IMR-90 (cell line): ENCODE measurements at regions not wholly inside any gene's neighbourhood (a gene's known extent, or its start where the extent isn't known, plus 50 kb on each side); places are given as distances from the start of the nearest gene placed in this dataset.

Experiments used
- ATAC-seq: fragments of 200-7000 bp; cut with Tn5 transposase; 2 replicates; pipeline ENCODE4 v1.9.1; 2020; ENCODE audit warnings: low read depth, mild to moderate bottlenecking, moderate library complexity
- BruUV-seq: library from RNA; stranded (reverse); fragments of 400-500 nt; replicated peaks from 2 replicates; lab custom pipeline; 2021; lab: Mats Ljungman, UMichigan
- CTCF ChIA-PET: fragments of 300-600 bp; formaldehyde crosslinking; extraction: SDS; loops from one replicate; lab custom pipeline; 2021; ENCODE audit warnings: antibody characterized with exemption; lab: Yijun Ruan, JAX
- POLR2A ChIA-PET: fragments of 300-600 bp; sonication (Branson Sonifier 250); formaldehyde crosslinking; loops from one replicate; lab custom pipeline; 2022; ENCODE audit warnings: antibody characterized with exemption; ENCODE audit not compliant: unreplicated experiment; lab: Charles Lee
- DNase-seq: peaks from one replicate; pipeline ENCODE4 v3.0.0; 2013
- H2AFZ ChIP-seq: replicated peaks from 2 replicates; pipeline ENCODE3; 2013; ENCODE audit warnings: low read length, mild to moderate bottlenecking; ENCODE audit not compliant: poor library complexity
- H2AK5ac ChIP-seq: 2 replicates; pipeline ENCODE4 v1.6.1; 2013; ENCODE audit warnings: low read depth, low read length, inconsistent platforms
- H2AK9ac ChIP-seq: replicated peaks from 2 replicates; pipeline ENCODE3; 2013; ENCODE audit warnings: mild to moderate bottlenecking, low read depth, low read length, moderate library complexity; ENCODE audit not compliant: poor library complexity
- H2BK120ac ChIP-seq: 2 replicates; pipeline ENCODE4 v1.6.1; 2013; ENCODE audit warnings: low read depth, low read length, inconsistent platforms
- H2BK15ac ChIP-seq: 3 replicates; pipeline ENCODE4 v1.6.1; 2013; ENCODE audit warnings: low read depth, low read length, inconsistent platforms
- H2BK20ac ChIP-seq: 2 replicates; pipeline ENCODE4 v1.6.1; 2013; ENCODE audit warnings: low read depth, mild to moderate bottlenecking, inconsistent platforms, low read length, moderate library complexity
- H2BK5ac ChIP-seq: 2 replicates; pipeline ENCODE4 v1.6.1; 2013; ENCODE audit warnings: mild to moderate bottlenecking, low read depth, low read length, inconsistent platforms; ENCODE audit not compliant: poor library complexity, severe bottlenecking
- H3K14ac ChIP-seq: replicated peaks from 2 replicates; pipeline ENCODE4 v1.6.1; 2013; ENCODE audit warnings: low read depth, low read length, inconsistent platforms
- H3K18ac ChIP-seq: 2 replicates; pipeline ENCODE4 v1.6.1; 2013; ENCODE audit warnings: low read depth, low read length, control low read depth
- H3K23ac ChIP-seq: 2 replicates; pipeline ENCODE4 v1.6.1; 2013; ENCODE audit warnings: low read depth, low read length, inconsistent platforms
- H3K27ac ChIP-seq: 2 replicates; pipeline ENCODE4 v1.5.1; 2013; ENCODE audit warnings: mild to moderate bottlenecking, control low read depth, low read length; ENCODE audit not compliant: insufficient read depth
- H3K27me3 ChIP-seq: 2 replicates; pipeline ENCODE4 v1.6.1; 2013; ENCODE audit warnings: low read length; ENCODE audit not compliant: control insufficient read depth, insufficient read depth
- H3K36me3 ChIP-seq: 2 replicates; pipeline ENCODE4 v1.6.1; 2013; ENCODE audit warnings: low read length, mixed read lengths; ENCODE audit not compliant: control insufficient read depth, insufficient read depth
- H3K4ac ChIP-seq: 2 replicates; pipeline ENCODE4 v1.6.1; 2013; ENCODE audit warnings: low read depth, low read length, inconsistent platforms
- H3K4me1 ChIP-seq: 2 replicates; pipeline ENCODE4 v1.6.1; 2013; ENCODE audit warnings: low read length, mixed read lengths; ENCODE audit not compliant: control insufficient read depth, insufficient read depth
- H3K4me2 ChIP-seq: 2 replicates; pipeline ENCODE4 v1.6.1; 2013; ENCODE audit warnings: low read depth, mild to moderate bottlenecking, control low read depth, low read length, moderate library complexity
- H3K4me3 ChIP-seq: 2 replicates; pipeline ENCODE4 v1.5.1; 2013; ENCODE audit warnings: low read depth, mild to moderate bottlenecking, control low read depth, low read length, moderate library complexity; ENCODE audit not compliant: insufficient read depth
- H3K56ac ChIP-seq: 2 replicates; pipeline ENCODE4 v1.6.1; 2013; ENCODE audit warnings: low read length, inconsistent platforms; ENCODE audit not compliant: insufficient read depth; ENCODE audit errors: extremely low read depth
- H3K79me1 ChIP-seq, 2 experiments: 2 replicates each; pipeline ENCODE4 v1.6.1; 2013; ENCODE audit warnings: low read length in 2 of 2, inconsistent platforms in 1 of 2, low read depth in 1 of 2
- H3K9ac ChIP-seq: 2 replicates; pipeline ENCODE4 v1.6.1; 2013; ENCODE audit warnings: low read depth, low read length, control low read depth
- H3K9me1 ChIP-seq: 2 replicates; pipeline ENCODE4 v1.6.1; 2013; ENCODE audit warnings: low read length, inconsistent platforms; ENCODE audit not compliant: insufficient read depth
- H3K9me3 ChIP-seq: 2 replicates; pipeline ENCODE4 v1.6.1; 2013; ENCODE audit warnings: low read length; ENCODE audit not compliant: control insufficient read depth, insufficient read depth
- H4K20me1 ChIP-seq: 2 replicates; pipeline ENCODE4 v1.6.1; 2013; ENCODE audit warnings: low read length, inconsistent platforms; ENCODE audit not compliant: insufficient read depth
- H4K5ac ChIP-seq: 2 replicates; pipeline ENCODE4 v1.6.1; 2013; ENCODE audit warnings: mild to moderate bottlenecking, low read depth, low read length, control low read depth
- H4K8ac ChIP-seq, 2 experiments: 2 replicates each; pipeline ENCODE4 v1.6.1; 2013; ENCODE audit warnings: low read depth in 2 of 2, low read length in 2 of 2, control low read depth in 1 of 2, inconsistent platforms in 1 of 2
- H4K91ac ChIP-seq: 2 replicates; pipeline ENCODE4 v1.6.1; 2013; ENCODE audit warnings: low read depth, low read length, inconsistent platforms; ENCODE audit not compliant: insufficient read depth
- BHLHE40 ChIP-seq: fragments of 150-350 bp; IDR thresholded peaks from 2 replicates; pipeline ENCODE4 v1.6.1; 2016; ENCODE audit warnings: mild to moderate bottlenecking, low read depth, low read length
- CEBPB ChIP-seq: IDR thresholded peaks from 2 replicates; pipeline ENCODE4 v1.6.1; 2012; ENCODE audit warnings: low read depth, low read length, improper control_type of control experiment
- CTCF ChIP-seq: conservative IDR thresholded peaks from 2 replicates; pipeline ENCODE4 v1.5.1; 2012; ENCODE audit warnings: mild to moderate bottlenecking, low read depth, low read length, improper control_type of control experiment
- ELK1 ChIP-seq: fragments of 150-350 bp; IDR thresholded peaks from 2 replicates; pipeline ENCODE4 v1.6.1; 2016; ENCODE audit warnings: low read depth, mild to moderate bottlenecking, low read length, moderate library complexity, borderline replicate concordance
- FOS ChIP-seq: fragments of 150-350 bp; IDR thresholded peaks from 2 replicates; pipeline ENCODE4 v1.6.1; 2016; ENCODE audit warnings: low read depth, low read length
- MAFK ChIP-seq: IDR thresholded peaks from 2 replicates; pipeline ENCODE4 v1.6.1; 2012; ENCODE audit warnings: low read depth, low read length, improper control_type of control experiment
- MXI1 ChIP-seq: IDR thresholded peaks from 2 replicates; pipeline ENCODE4 v1.6.1; 2012; ENCODE audit warnings: low read depth, mild to moderate bottlenecking, low read length, moderate library complexity, borderline replicate concordance
- NFE2L2 ChIP-seq: fragments of 150-350 bp; IDR thresholded peaks from 2 replicates; pipeline ENCODE4 v1.6.1; 2016; ENCODE audit warnings: low read depth, mild to moderate bottlenecking, low read length
- POLR2A ChIP-seq: IDR thresholded peaks from 2 replicates; pipeline ENCODE4 v1.6.1; 2012; ENCODE audit warnings: mild to moderate bottlenecking, low read depth, low read length
- RAD21 ChIP-seq: IDR thresholded peaks from 2 replicates; pipeline ENCODE4 v1.6.1; 2012; ENCODE audit warnings: low read length, improper control_type of control experiment
- RCOR1 ChIP-seq: IDR thresholded peaks from 2 replicates; pipeline ENCODE4 v1.6.1; 2012; ENCODE audit warnings: mild to moderate bottlenecking, low read length, improper control_type of control experiment; ENCODE audit not compliant: insufficient replicate concordance
- RFX5 ChIP-seq: IDR thresholded peaks from 2 replicates; pipeline ENCODE4 v1.8.0; 2012; ENCODE audit warnings: low read depth, mild to moderate bottlenecking, low read length, moderate library complexity
- SMC3 ChIP-seq: fragments of 150-350 bp; IDR thresholded peaks from 2 replicates; pipeline ENCODE4 v1.6.1; 2016; ENCODE audit warnings: low read depth, mild to moderate bottlenecking, antibody characterized with exemption, low read length, moderate library complexity
- WGBS, 2 experiments: methylation state at CpG; one replicate each; pipeline versions ENCODE4 v1.1.5 to v1.1.7; 2013; ENCODE audit warnings: missing lambda C conversion rate in 2 of 2; ENCODE audit not compliant: insufficient read length in 1 of 2; ENCODE audit errors: extremely low coverage in 2 of 2; 5-methylcytosine and 5-hydroxymethylcytosine counted together
- dilution Hi-C: fragments of 300-500 bp; cut with HindIII; formaldehyde crosslinking; loops from one replicate; pipeline ENCODE4 v1.14.3; 2018; ENCODE audit warnings: low sequenced_read_pairs; ENCODE audit not compliant: unreplicated experiment
- in situ Hi-C: fragments of 300-500 bp; cut with MboI; formaldehyde crosslinking; loops from 3 replicates; pipeline ENCODE4 v1.14.3; 2019; ENCODE audit warnings: low sequenced_read_pairs, inconsistent platforms, mixed read lengths
- intact Hi-C: fragments of 100-400 bp; cut with micrococcal nuclease; formaldehyde crosslinking; loops from 2 replicates; pipeline ENCODE4 v1.10.0; 2022

GRCh38 chr4:126957987-126958386 is 674.8 kb upstream of the INTU start:
- Histone ChIP-seq H3K79me1 (no peaks in the 10 kb centered on the region), H4K8ac (no peak overlapping the region), H2BK20ac (no peak overlapping the region), H4K5ac (no peak overlapping the region), H3K4ac (no peak overlapping the region), H3K18ac (no peak overlapping the region), H4K20me1 (no peaks in the 10 kb centered on the region), H2BK120ac (no peak overlapping the region), H3K4me3 (no peak overlapping the region), H3K27ac (no peak overlapping the region), H2AK5ac (no peak overlapping the region), H3K56ac (no peak overlapping the region), H2BK5ac (no peak overlapping the region), H2AK9ac (no peak overlapping the region), H3K4me1 (peaks cover 3% of the 10 kb centered on the region; the same call in 1 of the 2 replicates), H3K4me2 (no peak overlapping the region), H3K23ac (no peak overlapping the region), H3K9me1 (no peaks in the 10 kb centered on the region), H2BK15ac (no peak overlapping the region), H3K36me3 (no peaks in the 10 kb centered on the region), H3K9me3 (no peaks in the 10 kb centered on the region), H4K91ac (no peak overlapping the region), H3K9ac (no peak overlapping the region), H3K14ac (no peak overlapping the region), H3K27me3 (no peaks in the 10 kb centered on the region), H2AFZ (no peak overlapping the region)
- TF ChIP-seq MXI1, result no peak
- TF ChIP-seq CTCF, result no peak
- TF ChIP-seq FOS, result no peak
- TF ChIP-seq RAD21, result no peak
- no peak for TF ChIP-seq POLR2A
- no peak for TF ChIP-seq RFX5
- no peak for TF ChIP-seq SMC3
- TF ChIP-seq NFE2L2, result no peak
- TF ChIP-seq RCOR1, result no peak
- no peak for TF ChIP-seq BHLHE40
- no peak for TF ChIP-seq CEBPB
- no peak for TF ChIP-seq MAFK
- no peak for TF ChIP-seq ELK1
- ATAC-seq (no peak), DNase-seq (no peak)
- intact Hi-C loops, result loop anchor here (10.0 kb wide), 1 partner anchor 333 kb away; no protein-coding TSS in a partner anchor
- POLR2A ChIA-PET, result no interaction called here
- dilution Hi-C loops, result no loop called here
- WGBS, 2 experiments, result no CpG with 5 or more reads among the region's 1 CpG
- CTCF ChIA-PET, result interaction anchor here (0.5 to 1.6 kb wide), 4 partner anchors 8 to 368 kb away, joined by 3 to 4 read pairs (median 4); no protein-coding TSS in a partner anchor
- in situ Hi-C loops, result loop anchor here (10.0 kb wide), 1 partner anchor 333 kb away; no protein-coding TSS in a partner anchor
- BruUV-seq, result no TSS peak
